Activated gamma-delta T cell treated with anti-CD3 and anti-CD28 coated beads, Interleukin-2, amount 50 U/mL, for 16 hours (primary cell): ENCODE measurements at regions not wholly inside any gene's neighbourhood (a gene's known extent, or its start where the extent isn't known, plus 50 kb on each side); places are given as distances from the start of the nearest gene placed in this dataset.
"Not testable (repeated sequence)": the region's sequence is repeated elsewhere in the genome, so short reads cannot be mapped to it uniquely, and the experiment has no call there.

Experiments used
- DNase-seq: peaks from one replicate; pipeline ENCODE4 v3.0.0-alpha.2; 2020; ENCODE audit warnings: low read depth

DNA sequence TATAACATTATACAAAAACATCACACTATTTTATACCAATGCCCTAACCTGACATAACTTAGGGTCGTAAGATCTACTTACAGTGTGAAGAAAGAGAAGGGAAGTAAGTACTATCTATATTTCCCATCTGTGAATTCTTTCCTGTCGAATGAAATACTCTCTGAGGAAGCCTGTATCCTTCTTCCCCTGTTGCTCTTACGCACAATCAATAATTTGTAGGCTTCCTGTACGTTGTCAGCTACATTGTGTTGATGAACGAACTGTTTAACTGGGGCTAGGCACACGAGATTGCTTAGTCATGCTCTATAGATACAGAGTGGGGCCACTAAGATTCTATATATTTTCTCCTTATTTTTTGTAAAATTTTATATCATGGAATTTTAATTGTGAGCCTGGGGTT lies 1125.0 kb upstream of the CELF4 start:
- no peak for DNase-seq

GRCh38 chr18:38688416-38688815 lies 1122.8 kb upstream of the CELF4 start:
- no peak for DNase-seq

DNA sequence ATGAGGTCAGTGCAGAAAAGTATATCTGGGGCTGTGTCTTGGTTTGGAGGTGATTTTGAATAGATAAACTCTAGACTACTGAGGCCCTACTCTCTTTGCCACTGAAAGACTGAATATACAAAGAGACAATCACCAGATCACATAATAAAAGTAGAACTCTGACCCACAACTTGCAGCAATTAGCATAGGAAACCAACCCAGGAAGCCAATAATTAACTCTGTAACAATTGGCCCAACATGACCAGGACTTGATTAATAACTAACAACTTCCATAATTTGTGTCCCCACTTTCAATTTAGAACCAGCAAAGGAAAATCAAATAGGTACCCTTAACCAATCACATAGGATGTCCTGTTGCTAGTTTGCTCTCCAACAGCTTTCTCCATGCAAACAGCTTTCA lies 1104.9 kb upstream of the CELF4 start:
- no peak for DNase-seq

DNA sequence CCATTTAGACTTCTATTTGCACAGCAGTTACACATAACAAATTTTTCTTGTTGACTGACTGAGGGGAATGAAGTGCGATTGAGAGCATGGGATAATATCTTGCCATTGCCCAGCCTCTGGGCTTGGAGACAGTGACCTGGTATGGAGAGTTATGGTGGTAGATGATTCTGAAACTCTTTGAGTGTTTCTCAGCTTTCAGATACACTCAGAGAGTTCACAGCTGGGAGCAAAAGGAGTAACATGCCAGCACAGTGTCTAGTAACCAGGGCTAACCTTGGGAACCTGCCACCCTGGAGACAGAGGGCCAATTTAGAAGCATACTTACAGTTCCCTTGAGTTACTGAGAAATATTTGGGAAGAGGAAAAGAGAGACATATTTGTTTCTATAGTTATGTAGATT lies 1099.3 kb upstream of the CELF4 start:
- no peak for DNase-seq

DNA sequence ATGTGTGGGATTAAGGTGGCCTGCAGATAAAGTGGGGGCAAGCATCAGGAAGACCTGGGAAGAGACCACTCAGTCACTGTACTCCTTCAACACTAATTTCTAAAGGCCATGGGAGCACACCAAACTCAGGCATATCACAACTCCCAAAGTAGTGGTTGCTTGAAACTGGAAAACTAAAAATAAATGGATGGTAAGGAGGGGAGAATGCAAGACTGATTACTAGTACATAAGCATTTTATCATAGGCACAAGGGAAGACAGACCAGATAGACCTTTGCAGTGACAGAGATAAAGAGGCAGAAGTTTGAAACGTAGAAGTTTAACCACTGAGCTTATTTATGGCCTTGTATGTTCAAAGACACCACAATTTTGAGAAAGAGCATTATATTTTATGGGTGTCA lies 1098.1 kb upstream of the CELF4 start:
- DNase-seq, result no peak

DNA sequence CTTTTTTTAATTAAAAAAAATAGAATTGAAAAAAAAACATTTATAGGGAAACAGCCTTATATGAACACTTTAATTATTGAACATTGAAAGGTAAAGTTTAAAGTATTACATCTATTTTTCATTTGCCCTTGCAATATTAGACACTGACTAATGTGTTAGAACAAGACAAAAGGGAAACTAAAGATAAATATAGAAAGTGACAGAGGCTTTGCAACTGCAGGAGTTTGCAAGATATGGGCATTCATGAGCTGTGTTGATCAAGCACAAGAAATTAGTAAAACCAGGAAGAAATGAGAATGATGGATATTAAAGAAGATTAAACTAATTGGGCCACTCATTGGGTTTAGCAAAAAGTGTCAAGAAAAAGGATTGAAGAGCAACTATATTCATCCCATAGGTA lies 1097.7 kb upstream of the CELF4 start:
- no peak for DNase-seq

- no peak for DNase-seq
These were observed 1089.3 kb upstream of the CELF4 start for GRCh38 chr18:38654946-38655345.

- no peak for DNase-seq
These were observed 1086.1 kb upstream of the CELF4 start for GRCh38 chr18:38651736-38652135.

- DNase-seq, result no peak
These were observed 1082.6 kb upstream of the CELF4 start for GRCh38 chr18:38648179-38648578.

DNA sequence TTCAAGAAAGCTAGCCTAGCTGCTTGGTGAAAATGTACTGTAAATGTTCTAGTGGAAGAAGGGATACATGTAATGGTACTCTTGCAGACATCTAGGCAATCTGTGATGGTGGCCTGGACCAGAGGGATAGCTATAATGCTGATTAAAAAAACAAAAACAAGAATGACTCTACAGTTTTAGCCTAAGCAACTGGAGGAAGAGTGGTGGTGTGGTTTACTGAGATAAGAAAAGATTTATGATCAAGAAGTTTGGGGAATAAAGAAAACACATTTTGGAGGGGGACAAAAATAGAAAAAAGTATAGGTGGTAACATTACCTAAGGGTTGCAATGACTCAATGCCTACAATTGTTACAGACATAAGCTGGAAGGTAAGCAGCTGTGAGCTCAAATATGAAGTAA lies 1080.7 kb upstream of the CELF4 start:
- no peak for DNase-seq

DNA sequence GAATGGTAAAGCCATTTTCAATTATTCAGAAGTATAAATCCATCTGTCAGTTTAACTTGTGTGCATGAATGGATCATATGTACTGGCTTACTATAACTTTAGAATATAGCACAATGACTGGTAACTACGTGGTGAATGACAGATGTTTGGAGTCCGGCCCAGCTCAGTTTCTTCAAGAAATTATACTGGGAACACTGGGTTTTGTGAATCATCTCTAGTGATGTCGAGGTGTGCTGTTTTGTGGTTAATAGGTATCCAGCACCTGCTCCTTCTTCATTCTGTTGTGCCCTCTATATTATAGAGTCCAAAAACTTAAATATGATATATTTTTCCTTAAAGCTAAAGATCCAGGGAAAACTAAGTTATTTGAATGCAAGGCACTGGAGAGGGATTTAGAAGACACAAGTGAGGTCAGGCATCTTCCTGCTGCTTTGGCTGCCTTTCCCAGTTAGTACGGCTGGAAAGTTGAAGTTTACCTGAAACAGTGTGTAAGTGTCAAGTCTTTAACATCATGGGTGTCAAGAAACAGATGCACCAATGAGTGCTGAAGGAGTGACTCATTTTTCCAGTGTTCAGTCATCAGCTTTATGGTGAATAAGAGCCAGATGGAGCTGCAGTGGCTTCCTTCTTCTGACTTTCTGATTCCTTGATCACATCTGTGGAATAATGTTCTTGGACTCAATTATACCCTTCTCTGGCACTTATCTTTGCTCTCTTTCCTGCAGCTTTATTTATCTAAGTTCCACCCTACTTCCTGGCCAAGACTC lies 1079.5 kb upstream of the CELF4 start:
- no peak for DNase-seq

- DNase-seq, result no peak
These were observed 1077.1 kb upstream of the CELF4 start for GRCh38 chr18:38642711-38643110.

- not testable (repeated sequence) for DNase-seq
These were observed 1074.1 kb upstream of the CELF4 start for GRCh38 chr18:38639700-38640099.

GRCh38 chr18:38635709-38636430 lies 1070.3 kb upstream of the CELF4 start:
- DNase-seq, result no peak

GRCh38 chr18:38634117-38634516 lies 1068.5 kb upstream of the CELF4 start:
- no peak for DNase-seq

DNA sequence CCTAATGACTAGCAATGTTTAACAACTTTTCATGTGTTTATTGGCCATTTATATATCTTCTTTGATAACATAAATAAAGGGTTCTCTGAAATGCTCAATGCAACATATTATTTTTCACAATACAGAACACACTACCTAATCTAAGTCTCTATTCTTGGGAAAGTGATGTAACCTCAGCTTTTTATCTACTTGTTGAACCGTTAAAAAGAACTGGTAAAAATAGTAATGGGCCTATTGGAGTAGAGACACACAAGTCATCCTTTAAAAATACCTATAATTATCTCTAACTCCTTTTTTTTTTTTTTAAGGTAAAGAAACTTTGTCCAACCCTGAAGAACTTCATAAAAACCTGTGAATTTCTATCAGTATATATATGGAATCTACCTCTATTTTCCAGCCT lies 1067.7 kb upstream of the CELF4 start:
- no peak for DNase-seq

DNA sequence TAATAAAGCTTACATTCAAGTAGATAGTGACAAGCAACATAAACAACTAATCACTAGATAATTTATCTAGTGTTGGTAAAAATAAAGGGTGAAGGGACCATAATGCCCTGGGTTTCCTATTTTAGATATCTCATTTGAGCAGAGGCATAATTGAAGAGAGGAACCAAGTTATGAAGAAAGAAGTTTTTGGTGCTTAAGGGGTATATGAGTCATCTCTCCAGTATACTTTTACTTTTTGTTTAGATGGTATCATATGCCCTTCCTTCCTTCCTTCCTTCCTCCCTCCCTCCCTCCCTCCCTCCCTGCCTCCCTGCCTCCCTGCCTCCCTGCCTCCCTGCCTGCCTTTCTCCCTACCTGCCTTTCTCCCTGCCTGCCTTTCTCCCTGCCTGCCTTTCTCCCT lies 1053.5 kb upstream of the CELF4 start:
- no peak for DNase-seq

GRCh38 chr18:38616306-38616705 lies 1050.7 kb upstream of the CELF4 start:
- DNase-seq, result no peak

DNA sequence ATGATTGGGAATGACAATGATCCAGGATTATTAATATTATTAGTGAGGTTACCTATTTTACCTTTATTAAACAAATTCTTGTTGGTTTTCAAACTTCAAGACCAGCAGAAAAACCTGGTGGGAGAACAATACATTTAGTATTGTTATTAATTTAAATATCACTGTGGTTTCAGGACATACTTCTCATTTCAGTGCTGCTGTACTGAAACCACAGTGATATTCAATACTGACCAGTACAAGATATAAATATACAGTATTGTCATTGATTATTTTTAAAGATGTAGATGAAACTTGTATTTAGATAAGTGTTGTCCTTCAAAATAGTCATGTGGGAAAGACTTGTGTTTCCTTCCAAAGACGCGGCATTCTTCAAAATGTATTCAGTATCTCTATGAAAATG lies 1047.3 kb upstream of the CELF4 start:
- DNase-seq, result no peak

GRCh38 chr18:38611036-38611964 lies 1045.7 kb upstream of the CELF4 start:
- no peak for DNase-seq

DNA sequence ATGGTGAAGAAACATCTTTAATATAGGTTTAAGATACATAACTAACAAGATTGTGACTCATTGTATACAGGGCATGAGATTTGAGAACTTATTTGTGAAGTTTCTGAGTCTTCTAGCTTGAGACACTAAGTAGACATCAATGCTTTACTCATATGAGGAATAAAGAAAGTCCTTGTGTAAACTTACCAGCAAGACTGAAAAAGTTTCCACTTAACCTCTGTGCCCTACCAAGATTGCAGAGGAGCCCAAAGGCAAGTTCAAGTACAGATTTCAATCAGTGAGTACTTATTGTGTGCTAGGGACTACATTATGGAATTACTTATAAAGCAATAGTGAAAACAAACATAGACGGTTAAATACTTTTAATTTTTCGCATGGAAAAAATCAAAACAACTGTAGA lies 1041.2 kb upstream of the CELF4 start:
- DNase-seq, result no peak

DNA sequence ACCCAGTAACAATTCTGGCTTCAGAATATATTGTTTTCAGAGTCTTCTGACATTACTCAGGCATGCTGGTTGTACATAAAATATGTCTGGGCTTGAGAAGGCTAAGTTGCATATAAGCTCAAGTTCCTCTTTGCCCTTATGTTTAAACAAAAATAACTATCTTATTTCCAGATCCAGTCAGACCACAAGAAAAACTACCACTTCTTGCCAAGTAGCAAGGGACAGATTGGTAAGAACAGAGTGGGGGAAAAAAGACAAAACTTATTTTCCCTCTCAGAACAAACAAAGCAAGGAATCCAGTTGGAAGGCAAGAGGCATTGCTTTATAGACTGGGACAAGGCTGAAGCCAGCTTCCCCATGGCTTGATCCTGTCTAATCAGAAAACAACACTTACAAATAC lies 1036.7 kb upstream of the CELF4 start:
- no peak for DNase-seq

GRCh38 chr18:38587571-38587970 lies 1022.0 kb upstream of the CELF4 start:
- DNase-seq, result no peak
